ENCODE measurements at regions not wholly inside any gene's neighbourhood (a gene's known extent, or its start where the extent isn't known, plus 50 kb on each side); places are given as distances from the start of the nearest gene placed in this dataset.

GRCh38 chr4:159549098-159549518, 446.2 kb downstream of the RAPGEF2 start:
- DNase-seq, result no peak
- no peak overlapping the region for H3K27ac Mint-ChIP-seq

GRCh38 chr4:159551281-159551680, 448.4 kb downstream of the RAPGEF2 start:
- Mint-ChIP-seq H3K4me1 (ENCODE audit: low read depth) (no peaks in the 10 kb centered on the region), H3K9me3 (no peaks in the 10 kb centered on the region), H3K27me3 (ENCODE audit: insufficient read depth) (no peaks in the 10 kb centered on the region; the same call in 1 of the 2 replicates), H3K36me3 (ENCODE audit: low read depth) (no peaks in the 10 kb centered on the region), H3K4me3 (no peak overlapping the region), H3K27ac (no peak overlapping the region)
- no peak for DNase-seq
- no peak for TF ChIP-seq CTCF (IDR thresholded peaks at IDR 0.05)

More at GRCh38 chr4:159549098-159549518, 446.2 kb downstream of the RAPGEF2 start:
- TF ChIP-seq CTCF (IDR thresholded peaks at IDR 0.05), result no peak
- H3K27me3 Mint-ChIP-seq (ENCODE audit: insufficient read depth), result no peaks in the 10 kb centered on the region; the same call in 1 of the 2 replicates
- H3K4me1 Mint-ChIP-seq (ENCODE audit: low read depth), result no peaks in the 10 kb centered on the region
- no peak overlapping the region for H3K4me3 Mint-ChIP-seq
- no peaks in the 10 kb centered on the region for H3K36me3 Mint-ChIP-seq (ENCODE audit: low read depth)
- H3K9me3 Mint-ChIP-seq, result no peaks in the 10 kb centered on the region

- no peak for DNase-seq
- Mint-ChIP-seq H3K36me3 (ENCODE audit: low read depth) (no peaks in the 10 kb centered on the region), H3K27me3 (ENCODE audit: insufficient read depth) (no peaks in the 10 kb centered on the region; the same call in 1 of the 2 replicates), H3K9me3 (no peaks in the 10 kb centered on the region), H3K4me1 (ENCODE audit: low read depth) (no peaks in the 10 kb centered on the region), H3K4me3 (no peak overlapping the region), H3K27ac (no peak overlapping the region)
- no peak for TF ChIP-seq CTCF (IDR thresholded peaks at IDR 0.05)
Measured at GRCh38 chr4:159552979-159553768, 450.3 kb downstream of the RAPGEF2 start.

GRCh38 chr4:159555873-159556272, 453.0 kb downstream of the RAPGEF2 start:
- Mint-ChIP-seq H3K27me3 (ENCODE audit: insufficient read depth) (no peaks in the 10 kb centered on the region), H3K4me3 (no peak overlapping the region), H3K36me3 (ENCODE audit: low read depth) (no peaks in the 10 kb centered on the region), H3K4me1 (ENCODE audit: low read depth) (no peaks in the 10 kb centered on the region), H3K9me3 (no peaks in the 10 kb centered on the region; the same call in 1 of the 2 replicates), H3K27ac (no peak overlapping the region)
- DNase-seq, result no peak
- no peak for TF ChIP-seq CTCF (IDR thresholded peaks at IDR 0.05)

GRCh38 chr4:159562366-159562765, 459.5 kb downstream of the RAPGEF2 start:
- H3K27ac Mint-ChIP-seq, result no peak overlapping the region
- H3K4me3 Mint-ChIP-seq, result no peak overlapping the region
- no peaks in the 10 kb centered on the region for H3K27me3 Mint-ChIP-seq (ENCODE audit: insufficient read depth)
- peaks cover 6% of the 10 kb centered on the region for H3K9me3 Mint-ChIP-seq
- no peaks in the 10 kb centered on the region for H3K36me3 Mint-ChIP-seq (ENCODE audit: low read depth)
- H3K4me1 Mint-ChIP-seq (ENCODE audit: low read depth), result no peaks in the 10 kb centered on the region
- no peak for TF ChIP-seq CTCF (IDR thresholded peaks at IDR 0.05)
- DNase-seq, result no peak
